Activated naive CD4-positive, alpha-beta T cell (primary cell): ENCODE measurements at regions not wholly inside any gene's neighbourhood (a gene's known extent, or its start where the extent isn't known, plus 50 kb on each side); places are given as distances from the start of the nearest gene placed in this dataset.
"Not testable (repeated sequence)": the region's sequence is repeated elsewhere in the genome, so short reads cannot be mapped to it uniquely, and the experiment has no call there.

Experiments used
- DNase-seq, 4 experiments: peaks; one replicate each; lab custom pipeline; 2025; lab: John Stamatoyannopoulos, UW

DNA sequence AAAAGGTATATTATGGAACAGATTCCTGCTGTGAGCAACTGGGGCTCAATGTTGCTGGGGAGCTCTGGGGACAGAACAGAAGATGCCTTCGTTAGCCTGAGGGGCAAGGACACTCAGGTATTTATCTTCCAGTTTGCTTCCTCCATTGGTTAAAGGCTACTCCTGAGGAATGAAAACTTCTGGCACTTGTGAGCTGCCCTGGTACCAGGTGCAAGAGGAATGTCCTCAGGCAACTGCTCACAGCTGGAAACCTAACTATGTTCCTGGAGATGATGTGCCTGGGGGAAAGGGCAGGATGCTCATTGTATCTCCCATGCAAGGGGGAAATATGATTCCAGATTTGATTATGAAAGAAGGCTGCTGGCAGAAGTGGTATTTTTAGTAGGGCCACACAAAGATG, 54.0 kb upstream of the BBX start:
- no peak for DNase-seq

DNA sequence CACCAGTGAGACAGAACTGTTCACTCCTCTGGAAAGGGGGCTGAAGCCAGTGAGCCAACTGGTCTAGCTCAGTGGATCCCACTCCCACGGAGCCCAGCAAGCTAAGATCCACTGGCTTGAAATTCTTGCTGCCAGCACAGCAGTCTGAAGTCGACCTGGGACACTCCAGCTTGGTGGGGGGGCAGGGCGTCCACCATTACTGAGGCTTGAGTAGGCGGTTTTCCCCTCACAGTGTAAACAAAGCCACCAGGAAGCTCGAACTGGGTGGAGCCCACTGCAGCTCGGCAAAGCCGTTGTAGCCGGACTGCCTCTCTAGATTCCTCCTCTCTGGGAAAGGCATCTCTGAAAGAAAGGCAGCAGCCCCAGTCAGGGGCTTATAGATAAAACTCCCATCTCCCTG, 52.3 kb upstream of the BBX start:
- not testable (repeated sequence) for DNase-seq
